ENCODE measurements at regions not wholly inside any gene's neighbourhood (a gene's known extent, or its start where the extent isn't known, plus 50 kb on each side); places are given as distances from the start of the nearest gene placed in this dataset.

GRCh38 chr13:84641491-84641890, 759.2 kb upstream of the SLITRK1 start:
- no peak overlapping the region for H3K9ac ChIP-seq (ENCODE audit: insufficient read depth in 1 of 2, low read length in 2 of 2)
- ATAC-seq (ENCODE audit: insufficient read depth, low FRiP score) (no peak), DNase-seq (no peak)
- no peaks in the 10 kb centered on the region for H3K9me3 ChIP-seq (ENCODE audit: control insufficient read depth in 4 of 4, insufficient read depth in 3 of 4, low read length in 3 of 4)
- H3K27ac ChIP-seq (ENCODE audit: low read depth in 1 of 2, low read length in 1 of 2), result no peak overlapping the region
- 85 to 95% methylated on average over 1 of the region's 1 CpG for WGBS, 2 donors
- no peak overlapping the region for H3K4me3 ChIP-seq
- no peaks in the 10 kb centered on the region for H3K27me3 ChIP-seq (ENCODE audit: control insufficient read depth in 3 of 3, insufficient read depth in 3 of 3, low read length in 2 of 3)
- H3K4me1 ChIP-seq (ENCODE audit: control insufficient read depth in 5 of 5, insufficient read depth in 5 of 5, low read length in 5 of 5), result peaks cover 0 to 6% (median 0%) of the 10 kb centered on the region in 5 donors
- H3K36me3 ChIP-seq (ENCODE audit: control insufficient read depth in 4 of 4, insufficient read depth in 4 of 4, low read length in 4 of 4), result no peaks in the 10 kb centered on the region
- no peak for TF ChIP-seq CTCF (IDR thresholded peaks at IDR 0.05; ENCODE audit: control extremely low read depth, extremely low read depth)

DNA sequence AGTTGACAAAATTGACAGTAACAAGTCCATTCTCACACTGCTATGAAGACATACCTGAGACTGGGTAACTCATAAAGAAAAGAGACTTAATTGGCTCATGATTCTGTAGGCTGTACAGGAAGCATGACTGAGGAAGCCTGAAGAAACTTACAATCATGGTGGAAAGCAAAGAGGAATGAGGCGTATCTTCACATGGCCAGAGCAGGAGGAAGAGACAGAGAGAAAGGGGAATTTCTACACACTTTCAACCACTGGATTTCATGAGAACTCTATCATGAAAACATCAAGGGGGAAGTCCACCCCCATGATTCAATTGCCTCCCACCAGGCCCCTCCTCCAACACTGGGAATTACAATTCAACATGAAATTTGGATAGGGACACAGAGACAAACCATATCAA, 758.4 kb upstream of the SLITRK1 start:
- H3K4me3 ChIP-seq, result no peak overlapping the region
- H3K27me3 ChIP-seq (ENCODE audit: control insufficient read depth in 3 of 3, insufficient read depth in 3 of 3, low read length in 2 of 3), result no peaks in the 10 kb centered on the region
- WGBS, 2 donors, result 51 to 92% methylated on average over 1 of the region's 1 CpG
- H3K4me1 ChIP-seq (ENCODE audit: control insufficient read depth in 5 of 5, insufficient read depth in 5 of 5, low read length in 5 of 5), result peaks cover 0 to 3% (median 0%) of the 10 kb centered on the region in 5 donors
- no peaks in the 10 kb centered on the region for H3K36me3 ChIP-seq (ENCODE audit: control insufficient read depth in 4 of 4, insufficient read depth in 4 of 4, low read length in 4 of 4)
- ATAC-seq (ENCODE audit: insufficient read depth, low FRiP score), result no peak
- H3K9ac ChIP-seq (ENCODE audit: insufficient read depth in 1 of 2, low read length in 2 of 2), result no peak overlapping the region
- no peak overlapping the region for H3K27ac ChIP-seq (ENCODE audit: low read depth in 1 of 2, low read length in 1 of 2)
- no peak for DNase-seq
- TF ChIP-seq CTCF (IDR thresholded peaks at IDR 0.05; ENCODE audit: control extremely low read depth, extremely low read depth), result no peak
- peaks cover 0 to 2% (median 0%) of the 10 kb centered on the region in 4 donors for H3K9me3 ChIP-seq (ENCODE audit: control insufficient read depth in 4 of 4, insufficient read depth in 3 of 4, low read length in 3 of 4)

DNA sequence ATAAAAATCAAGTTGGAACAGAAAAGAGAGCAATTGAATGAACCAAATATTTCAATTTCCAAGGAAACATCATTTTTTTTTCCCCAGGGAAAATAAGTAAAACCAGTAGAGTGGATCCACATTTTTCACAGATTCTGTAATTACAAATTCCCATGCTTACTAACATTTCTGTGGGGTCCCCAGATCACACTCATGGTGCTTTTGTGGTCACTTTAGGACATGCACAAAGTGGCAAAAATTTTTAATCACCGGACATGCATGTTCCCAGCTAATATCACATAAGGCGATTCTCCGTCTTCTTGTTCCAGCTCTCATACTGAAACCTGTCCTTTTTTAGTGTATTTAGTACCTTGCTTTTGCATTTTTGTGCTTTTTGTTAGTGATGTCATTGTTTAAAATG, 748.2 kb upstream of the SLITRK1 start:
- WGBS, 2 donors, result 94% methylated on average over 3 of the region's 3 CpGs
- Histone ChIP-seq H3K27me3 (ENCODE audit: control insufficient read depth in 3 of 3, insufficient read depth in 3 of 3, low read length in 2 of 3) (no peaks in the 10 kb centered on the region), H3K4me3 (no peak overlapping the region), H3K36me3 (ENCODE audit: control insufficient read depth in 4 of 4, insufficient read depth in 4 of 4, low read length in 4 of 4) (no peaks in the 10 kb centered on the region), H3K27ac (ENCODE audit: low read depth in 1 of 2, low read length in 1 of 2) (no peak overlapping the region), H3K9ac (ENCODE audit: insufficient read depth in 1 of 2, low read length in 2 of 2) (no peak overlapping the region), H3K4me1 (ENCODE audit: control insufficient read depth in 5 of 5, insufficient read depth in 5 of 5, low read length in 5 of 5) (no peaks in the 10 kb centered on the region), H3K9me3 (ENCODE audit: control insufficient read depth in 4 of 4, insufficient read depth in 3 of 4, low read length in 3 of 4) (no peaks in the 10 kb centered on the region)
- TF ChIP-seq CTCF (IDR thresholded peaks at IDR 0.05; ENCODE audit: control extremely low read depth, extremely low read depth), result no peak
- DNase-seq (no peak), ATAC-seq (ENCODE audit: insufficient read depth, low FRiP score) (no peak)

GRCh38 chr13:84616864-84617263, 734.6 kb upstream of the SLITRK1 start:
- no peaks in the 10 kb centered on the region for H3K4me1 ChIP-seq (ENCODE audit: control insufficient read depth in 5 of 5, insufficient read depth in 5 of 5, low read length in 5 of 5)
- DNase-seq (no peak), ATAC-seq (ENCODE audit: insufficient read depth, low FRiP score) (no peak)
- no peaks in the 10 kb centered on the region for H3K27me3 ChIP-seq (ENCODE audit: control insufficient read depth in 3 of 3, insufficient read depth in 3 of 3, low read length in 2 of 3)
- H3K36me3 ChIP-seq (ENCODE audit: control insufficient read depth in 4 of 4, insufficient read depth in 4 of 4, low read length in 4 of 4), result no peaks in the 10 kb centered on the region
- TF ChIP-seq CTCF (IDR thresholded peaks at IDR 0.05; ENCODE audit: control extremely low read depth, extremely low read depth), result no peak
- H3K27ac ChIP-seq (ENCODE audit: low read depth in 1 of 2, low read length in 1 of 2), result no peak overlapping the region
- no peak overlapping the region for H3K9ac ChIP-seq (ENCODE audit: insufficient read depth in 1 of 2, low read length in 2 of 2)
- H3K9me3 ChIP-seq (ENCODE audit: control insufficient read depth in 4 of 4, insufficient read depth in 3 of 4, low read length in 3 of 4), result no peaks in the 10 kb centered on the region
- no peak overlapping the region for H3K4me3 ChIP-seq

Measured in lung (tissue), 11 donors.